WERI-Rb-1 (cell line): ENCODE measurements at regions not wholly inside any gene's neighbourhood (a gene's known extent, or its start where the extent isn't known, plus 50 kb on each side); places are given as distances from the start of the nearest gene placed in this dataset.
"Not testable (repeated sequence)": the region's sequence is repeated elsewhere in the genome, so short reads cannot be mapped to it uniquely, and the experiment has no call there.

Experiments used
- DNase-seq: peaks from one replicate; pipeline ENCODE4 v3.0.0-alpha.2; 2020
- H3K27ac ChIP-seq: fragments of 250-450 bp; sonication (Bioruptor Pico); 2 replicates; pipeline ENCODE4 v1.5.1; 2020; ENCODE audit warnings: mild to moderate bottlenecking, moderate library complexity
- H3K27me3 ChIP-seq: fragments of 250-450 bp; sonication (Bioruptor Pico); 2 replicates; pipeline ENCODE4 v1.5.1; 2021; ENCODE audit warnings: mild to moderate bottlenecking, low read depth, moderate library complexity; ENCODE audit not compliant: insufficient read depth, severe bottlenecking
- H3K36me3 ChIP-seq: fragments of 250-450 bp; sonication (Bioruptor Pico); 2 replicates; pipeline ENCODE4 v1.5.1; 2020; ENCODE audit warnings: mild to moderate bottlenecking, moderate library complexity
- H3K4me3 ChIP-seq: 2 replicates; pipeline ENCODE4 v1.5.1; 2011; ENCODE audit warnings: low read depth, mild to moderate bottlenecking, control low read depth, low read length
- H3K9me3 ChIP-seq: fragments of 250-450 bp; sonication (Bioruptor Pico); 2 replicates; pipeline ENCODE4 v1.5.1; 2021; ENCODE audit warnings: mild to moderate bottlenecking, moderate library complexity; ENCODE audit not compliant: severe bottlenecking
- CTCF ChIP-seq: IDR thresholded peaks from 2 replicates; pipeline ENCODE4 v1.5.1; 2011; ENCODE audit warnings: low read depth, mild to moderate bottlenecking, control low read depth, inconsistent platforms, low read length

- no peak overlapping the region for H3K4me3 ChIP-seq
- no peak for TF ChIP-seq CTCF
- H3K27me3 ChIP-seq, result peaks cover 4% of the 10 kb centered on the region
Measured at GRCh38 chr6:159540883-159541282, 152.2 kb downstream of the SOD2 start.

GRCh38 chr6:159540152-159540551, 152.9 kb downstream of the SOD2 start:
- H3K27ac ChIP-seq, result no peak overlapping the region
- H3K36me3 ChIP-seq, result no peaks in the 10 kb centered on the region
- peaks cover 12% of the 10 kb centered on the region for H3K27me3 ChIP-seq
- no peaks in the 10 kb centered on the region for H3K9me3 ChIP-seq
- H3K4me3 ChIP-seq, result no peak overlapping the region
- peak; percentile 52 for TF ChIP-seq CTCF
- DNase-seq, result no peak

More at GRCh38 chr6:159540883-159541282, 152.2 kb downstream of the SOD2 start:
- Histone ChIP-seq H3K9me3 (no peaks in the 10 kb centered on the region), H3K27ac (no peak overlapping the region), H3K36me3 (no peaks in the 10 kb centered on the region)
- peak; percentile 16 for DNase-seq

- H3K36me3 ChIP-seq, H3K4me3 ChIP-seq, H3K27ac ChIP-seq, H3K9me3 ChIP-seq, DNase-seq: not testable (repeated sequence)
- peaks cover 27% of the 10 kb centered on the region for H3K27me3 ChIP-seq
Measured at GRCh38 chr6:159538031-159538430, 155.0 kb downstream of the SOD2 start.

GRCh38 chr6:159535656-159536350, 157.2 kb downstream of the SOD2 start:
- H3K27ac ChIP-seq, result no peak overlapping the region
- TF ChIP-seq CTCF, result no peak

GRCh38 chr6:159533568-159533967, 159.5 kb downstream of the SOD2 start:
- H3K9me3 ChIP-seq, result no peaks in the 10 kb centered on the region
- H3K36me3 ChIP-seq, result no peaks in the 10 kb centered on the region
- no peak for TF ChIP-seq CTCF
- H3K4me3 ChIP-seq, result no peak overlapping the region
- DNase-seq, result no peak
- H3K27ac ChIP-seq, result no peak overlapping the region
- peaks cover 39% of the 10 kb centered on the region for H3K27me3 ChIP-seq

More at GRCh38 chr6:159535656-159536350, 157.2 kb downstream of the SOD2 start:
- DNase-seq, result no peak
- Histone ChIP-seq H3K9me3 (no peaks in the 10 kb centered on the region), H3K36me3 (no peaks in the 10 kb centered on the region), H3K4me3 (no peak overlapping the region), H3K27me3 (peaks cover 29% of the 10 kb centered on the region)

GRCh38 chr6:159533016-159533415, 160.0 kb downstream of the SOD2 start:
- H3K27me3 ChIP-seq, result peaks cover 39% of the 10 kb centered on the region
- DNase-seq, result no peak
- H3K9me3 ChIP-seq, result no peaks in the 10 kb centered on the region
- no peaks in the 10 kb centered on the region for H3K36me3 ChIP-seq
- no peak overlapping the region for H3K27ac ChIP-seq
- TF ChIP-seq CTCF, result no peak
- H3K4me3 ChIP-seq, result no peak overlapping the region
